Naive B cell (primary cell): ENCODE measurements at regions not wholly inside any gene's neighbourhood (a gene's known extent, or its start where the extent isn't known, plus 50 kb on each side); places are given as distances from the start of the nearest gene placed in this dataset.
A peak's percentile ranks its signal among the peaks of the same experiment; 100 is the strongest.
"Not testable (repeated sequence)": the region's sequence is repeated elsewhere in the genome, so short reads cannot be mapped to it uniquely, and the experiment has no call there.

Experiments
- ATAC-seq, 2 donors: fragments of 150-1000 bp; cut with Tn5 transposase; 2 replicates each; pipeline ENCODE4 v1.10.0; 2021; ENCODE audit warnings: low read depth in 2 of 2, mild to moderate bottlenecking in 2 of 2, moderate library complexity in 2 of 2
- DNase-seq: peaks from one replicate; pipeline ENCODE4 v3.0.0; 2022
- H3K27ac Mint-ChIP-seq, 6 donors: one replicate each; pipeline ENCODE4 v1.8.0; 2020 to 2022; ENCODE audit warnings: mild to moderate bottlenecking in 6 of 6, mixed read lengths in 6 of 6, moderate library complexity in 5 of 6, inconsistent platforms in 2 of 6
- H3K27me3 Mint-ChIP-seq, 3 donors: one replicate each; pipeline ENCODE4 v1.8.0; 2021 to 2022; ENCODE audit warnings: mixed read lengths in 3 of 3, mild to moderate bottlenecking in 1 of 3
- H3K36me3 Mint-ChIP-seq, 2 donors: one replicate each; pipeline ENCODE4 v1.8.0; 2020 to 2022; ENCODE audit warnings: mixed read lengths in 2 of 2, inconsistent platforms in 1 of 2, mild to moderate bottlenecking in 1 of 2
- H3K4me1 Mint-ChIP-seq, 3 donors: one replicate each; pipeline ENCODE4 v1.8.0; 2020 to 2022; ENCODE audit warnings: mixed read lengths in 3 of 3, inconsistent platforms in 1 of 3, mild to moderate bottlenecking in 1 of 3, moderate library complexity in 1 of 3
- H3K4me3 Mint-ChIP-seq, 8 donors: one replicate each; pipeline ENCODE4 v1.8.0; 2020 to 2022; ENCODE audit warnings: mild to moderate bottlenecking in 8 of 8, mixed read lengths in 8 of 8, moderate library complexity in 8 of 8, inconsistent platforms in 2 of 8
- H3K9me3 Mint-ChIP-seq, 7 donors: one replicate each; pipeline ENCODE4 v1.8.0; 2020 to 2022; ENCODE audit warnings: mixed read lengths in 7 of 7, mild to moderate bottlenecking in 5 of 7, inconsistent platforms in 2 of 7, moderate library complexity in 1 of 7

GRCh38 chr15:26115229-26115943 lies 252.3 kb upstream of the ATP10A start:
- H3K36me3 Mint-ChIP-seq = no peaks in the 10 kb centered on the region
- ATAC-seq (no peak), DNase-seq (no peak)
- no peak overlapping the region for H3K27ac Mint-ChIP-seq
- no peaks in the 10 kb centered on the region for H3K4me1 Mint-ChIP-seq
- no peaks in the 10 kb centered on the region for H3K27me3 Mint-ChIP-seq
- H3K4me3 Mint-ChIP-seq = no peak overlapping the region
- peaks cover 0 to 5% (median 0%) of the 10 kb centered on the region in 7 donors for H3K9me3 Mint-ChIP-seq

GRCh38 chr15:26114128-26114527 lies 251.0 kb upstream of the ATP10A start:
- H3K27ac Mint-ChIP-seq, H3K4me3 Mint-ChIP-seq, ATAC-seq, H3K36me3 Mint-ChIP-seq, H3K9me3 Mint-ChIP-seq, H3K27me3 Mint-ChIP-seq, H3K4me1 Mint-ChIP-seq, DNase-seq: not testable (repeated sequence)

GRCh38 chr15:26113296-26113695 lies 250.2 kb upstream of the ATP10A start:
- no peak for ATAC-seq
- no peaks in the 10 kb centered on the region for H3K36me3 Mint-ChIP-seq
- H3K4me1 Mint-ChIP-seq = no peaks in the 10 kb centered on the region
- H3K27me3 Mint-ChIP-seq = no peaks in the 10 kb centered on the region
- H3K4me3 Mint-ChIP-seq = no peak overlapping the region
- H3K9me3 Mint-ChIP-seq = peaks cover 0 to 5% (median 0%) of the 10 kb centered on the region in 7 donors
- DNase-seq = no peak
- H3K27ac Mint-ChIP-seq = peak overlapping the region in 1 of 6 donors; percentile 37

- ATAC-seq (no peak), DNase-seq (no peak)
- H3K36me3 Mint-ChIP-seq = no peaks in the 10 kb centered on the region
- no peaks in the 10 kb centered on the region for H3K4me1 Mint-ChIP-seq
- peaks cover 0 to 27% (median 11%) of the 10 kb centered on the region in 7 donors for H3K9me3 Mint-ChIP-seq
- H3K4me3 Mint-ChIP-seq = no peak overlapping the region
- no peak overlapping the region for H3K27ac Mint-ChIP-seq
- H3K27me3 Mint-ChIP-seq = no peaks in the 10 kb centered on the region
Measured at GRCh38 chr15:26109203-26109602, 246.1 kb upstream of the ATP10A start.

GRCh38 chr15:26106556-26106955 lies 243.4 kb upstream of the ATP10A start:
- H3K9me3 Mint-ChIP-seq = peaks cover 0 to 22% (median 11%) of the 10 kb centered on the region in 7 donors
- no peak overlapping the region for H3K4me3 Mint-ChIP-seq
- no peaks in the 10 kb centered on the region for H3K4me1 Mint-ChIP-seq
- peaks cover 5 to 19% (median 17%) of the 10 kb centered on the region in 3 donors for H3K27me3 Mint-ChIP-seq
- no peak overlapping the region for H3K27ac Mint-ChIP-seq
- DNase-seq = no peak
- no peaks in the 10 kb centered on the region for H3K36me3 Mint-ChIP-seq
- ATAC-seq = no peak

GRCh38 chr15:26103002-26103404 lies 239.9 kb upstream of the ATP10A start:
- Mint-ChIP-seq H3K9me3 (peaks cover 0 to 22% (median 11%) of the 10 kb centered on the region in 7 donors), H3K4me1 (no peaks in the 10 kb centered on the region), H3K4me3 (no peak overlapping the region), H3K27me3 (peaks cover 5 to 22% (median 18%) of the 10 kb centered on the region in 3 donors), H3K27ac (no peak overlapping the region), H3K36me3 (no peaks in the 10 kb centered on the region)
- ATAC-seq (no peak), DNase-seq (no peak)

- peaks cover 0 to 22% (median 11%) of the 10 kb centered on the region in 7 donors for H3K9me3 Mint-ChIP-seq
- H3K4me3 Mint-ChIP-seq = no peak overlapping the region
- H3K36me3 Mint-ChIP-seq = no peaks in the 10 kb centered on the region
- H3K27me3 Mint-ChIP-seq = peaks cover 5 to 22% (median 18%) of the 10 kb centered on the region in 3 donors
- DNase-seq (no peak), ATAC-seq (no peak)
- no peaks in the 10 kb centered on the region for H3K4me1 Mint-ChIP-seq
- H3K27ac Mint-ChIP-seq = no peak overlapping the region
Measured at GRCh38 chr15:26102365-26102764, 239.2 kb upstream of the ATP10A start.

GRCh38 chr15:26101443-26101842 lies 238.3 kb upstream of the ATP10A start:
- Mint-ChIP-seq H3K4me1 (no peaks in the 10 kb centered on the region), H3K9me3 (peaks cover 0 to 14% (median 6%) of the 10 kb centered on the region in 7 donors), H3K27me3 (peaks cover 10 to 25% (median 22%) of the 10 kb centered on the region in 3 donors), H3K27ac (no peak overlapping the region), H3K36me3 (no peaks in the 10 kb centered on the region), H3K4me3 (no peak overlapping the region)
- DNase-seq (no peak), ATAC-seq (no peak)

GRCh38 chr15:26098801-26099200 lies 235.7 kb upstream of the ATP10A start:
- H3K36me3 Mint-ChIP-seq = no peaks in the 10 kb centered on the region
- ATAC-seq = no peak
- H3K27me3 Mint-ChIP-seq = peaks cover 15 to 43% (median 40%) of the 10 kb centered on the region in 3 donors
- no peak for DNase-seq
- peaks cover 0 to 5% (median 2%) of the 10 kb centered on the region in 3 donors for H3K4me1 Mint-ChIP-seq
- peaks cover 0 to 3% (median 0%) of the 10 kb centered on the region in 7 donors for H3K9me3 Mint-ChIP-seq
- H3K27ac Mint-ChIP-seq = no peak overlapping the region
- no peak overlapping the region for H3K4me3 Mint-ChIP-seq

GRCh38 chr15:26097216-26097615 lies 234.1 kb upstream of the ATP10A start:
- peak overlapping the region in 1 of 8 donors; percentile 12 for H3K4me3 Mint-ChIP-seq

GRCh38 chr15:26096581-26096980 lies 233.5 kb upstream of the ATP10A start:
- no peak for DNase-seq
- H3K4me1 Mint-ChIP-seq = peaks cover 0 to 5% (median 2%) of the 10 kb centered on the region in 3 donors
- no peaks in the 10 kb centered on the region for H3K9me3 Mint-ChIP-seq
- H3K36me3 Mint-ChIP-seq = no peaks in the 10 kb centered on the region
- peaks cover 10 to 36% (median 27%) of the 10 kb centered on the region in 3 donors for H3K27me3 Mint-ChIP-seq
- H3K27ac Mint-ChIP-seq = no peak overlapping the region
- no peak for ATAC-seq
- H3K4me3 Mint-ChIP-seq = no peak overlapping the region

More at GRCh38 chr15:26097216-26097615, 234.1 kb upstream of the ATP10A start:
- DNase-seq (no peak), ATAC-seq (no peak)
- H3K9me3 Mint-ChIP-seq = no peaks in the 10 kb centered on the region
- no peaks in the 10 kb centered on the region for H3K36me3 Mint-ChIP-seq
- peaks cover 11 to 40% (median 33%) of the 10 kb centered on the region in 3 donors for H3K27me3 Mint-ChIP-seq
- H3K27ac Mint-ChIP-seq = no peak overlapping the region
- H3K4me1 Mint-ChIP-seq = peaks cover 0 to 5% (median 2%) of the 10 kb centered on the region in 3 donors

GRCh38 chr15:26095710-26096330 lies 232.7 kb upstream of the ATP10A start:
- peaks cover 0 to 5% (median 2%) of the 10 kb centered on the region in 3 donors for H3K4me1 Mint-ChIP-seq
- H3K27ac Mint-ChIP-seq = no peak overlapping the region
- H3K27me3 Mint-ChIP-seq = peaks cover 10 to 34% (median 28%) of the 10 kb centered on the region in 3 donors
- H3K4me3 Mint-ChIP-seq = no peak overlapping the region
- no peaks in the 10 kb centered on the region for H3K36me3 Mint-ChIP-seq
- H3K9me3 Mint-ChIP-seq = peaks cover 0 to 1% (median 0%) of the 10 kb centered on the region in 7 donors
- no peak for ATAC-seq
- DNase-seq = no peak

- Mint-ChIP-seq H3K4me1 (peaks cover 0 to 5% (median 2%) of the 10 kb centered on the region in 3 donors), H3K4me3 (no peak overlapping the region), H3K9me3 (peaks cover 0 to 1% (median 0%) of the 10 kb centered on the region in 7 donors), H3K27me3 (peaks cover 2 to 30% (median 30%) of the 10 kb centered on the region in 3 donors), H3K27ac (no peak overlapping the region), H3K36me3 (no peaks in the 10 kb centered on the region)
- DNase-seq (no peak), ATAC-seq (no peak)
Measured at GRCh38 chr15:26091184-26091583, 228.1 kb upstream of the ATP10A start.

GRCh38 chr15:26087881-26088280 lies 224.8 kb upstream of the ATP10A start:
- ATAC-seq (no peak), DNase-seq (no peak)
- H3K9me3 Mint-ChIP-seq = peaks cover 0 to 1% (median 0%) of the 10 kb centered on the region in 7 donors
- no peak overlapping the region for H3K27ac Mint-ChIP-seq
- peaks cover 0 to 10% (median 6%) of the 10 kb centered on the region in 3 donors for H3K27me3 Mint-ChIP-seq
- H3K4me1 Mint-ChIP-seq = peaks cover under 1 to 4% (median 2%) of the 10 kb centered on the region in 3 donors
- no peaks in the 10 kb centered on the region for H3K36me3 Mint-ChIP-seq
- H3K4me3 Mint-ChIP-seq = no peak overlapping the region
